Activated CD8-positive, alpha-beta T cell treated with anti-CD3 and anti-CD28 coated beads for 36 hours (primary cell): ENCODE measurements at regions not wholly inside any gene's neighbourhood (a gene's known extent, or its start where the extent isn't known, plus 50 kb on each side); places are given as distances from the start of the nearest gene placed in this dataset.

Source experiments
- ATAC-seq: fragments of 200-7000 bp; cut with Tn5 transposase; one replicate; pipeline ENCODE4 v1.10.0; 2021; ENCODE audit warnings: mild to moderate bottlenecking, moderate library complexity
- CTCF ChIA-PET: fragments of 350-600 bp; sonication (Branson Sonifier 250); formaldehyde crosslinking; loops from one replicate; lab custom pipeline; 2021; ENCODE audit warnings: antibody characterized with exemption; lab: Charles Lee
- POLR2A ChIA-PET: fragments of 350-600 bp; sonication (Branson Sonifier 250); formaldehyde crosslinking; loops from one replicate; lab custom pipeline; 2021; ENCODE audit warnings: antibody characterized with exemption; lab: Charles Lee
- DNase-seq: peaks from one replicate; pipeline ENCODE4 v3.0.0-alpha.2; 2020
- H3K27ac Mint-ChIP-seq: one replicate; pipeline ENCODE4 v1.8.0; 2021; ENCODE audit warnings: mild to moderate bottlenecking, mixed read lengths
- H3K27me3 Mint-ChIP-seq: one replicate; pipeline ENCODE4 v1.8.0; 2021; ENCODE audit warnings: mixed read lengths
- H3K36me3 Mint-ChIP-seq: one replicate; pipeline ENCODE4 v1.8.0; 2021; ENCODE audit warnings: low read depth, mixed read lengths
- H3K4me1 Mint-ChIP-seq: one replicate; pipeline ENCODE4 v1.8.0; 2021; ENCODE audit warnings: low read depth, mixed read lengths
- H3K4me3 Mint-ChIP-seq: one replicate; pipeline ENCODE4 v1.8.0; 2021; ENCODE audit warnings: mild to moderate bottlenecking, moderate library complexity, mixed read lengths
- H3K9me3 Mint-ChIP-seq: one replicate; pipeline ENCODE4 v1.8.0; 2021; ENCODE audit warnings: mixed read lengths
- intact Hi-C: fragments of 100-400 bp; cut with micrococcal nuclease; formaldehyde crosslinking; loops from one replicate; pipeline ENCODE4 v1.10.0; 2022
- TF ChIP-seq, protein P1 (sequence below): fragments of 200-600 bp; IDR thresholded peaks from one replicate; pipeline ENCODE4 v1.8.0; 2022; ENCODE audit warnings: antibody characterized with exemption, mild to moderate bottlenecking

- ChIA-PET POLR2A (interaction anchor here (0.8 to 1.7 kb wide), 5 partner anchors 12 to 60 kb away, joined by 3 to 12 read pairs (median 5); no protein-coding TSS in a partner anchor), CTCF (interaction anchor here (1.0 to 2.2 kb wide), 5 partner anchors 9 to 60 kb away, joined by 3 to 17 read pairs (median 7); partner anchors contain the start of gene GSE1)
- no peaks in the 10 kb centered on the region for H3K36me3 Mint-ChIP-seq
- TF ChIP-seq, protein P1, sequence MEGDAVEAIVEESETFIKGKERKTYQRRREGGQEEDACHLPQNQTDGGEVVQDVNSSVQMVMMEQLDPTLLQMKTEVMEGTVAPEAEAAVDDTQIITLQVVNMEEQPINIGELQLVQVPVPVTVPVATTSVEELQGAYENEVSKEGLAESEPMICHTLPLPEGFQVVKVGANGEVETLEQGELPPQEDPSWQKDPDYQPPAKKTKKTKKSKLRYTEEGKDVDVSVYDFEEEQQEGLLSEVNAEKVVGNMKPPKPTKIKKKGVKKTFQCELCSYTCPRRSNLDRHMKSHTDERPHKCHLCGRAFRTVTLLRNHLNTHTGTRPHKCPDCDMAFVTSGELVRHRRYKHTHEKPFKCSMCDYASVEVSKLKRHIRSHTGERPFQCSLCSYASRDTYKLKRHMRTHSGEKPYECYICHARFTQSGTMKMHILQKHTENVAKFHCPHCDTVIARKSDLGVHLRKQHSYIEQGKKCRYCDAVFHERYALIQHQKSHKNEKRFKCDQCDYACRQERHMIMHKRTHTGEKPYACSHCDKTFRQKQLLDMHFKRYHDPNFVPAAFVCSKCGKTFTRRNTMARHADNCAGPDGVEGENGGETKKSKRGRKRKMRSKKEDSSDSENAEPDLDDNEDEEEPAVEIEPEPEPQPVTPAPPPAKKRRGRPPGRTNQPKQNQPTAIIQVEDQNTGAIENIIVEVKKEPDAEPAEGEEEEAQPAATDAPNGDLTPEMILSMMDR = no peak
- peak overlapping the region; percentile 79 for H3K4me3 Mint-ChIP-seq
- H3K4me1 Mint-ChIP-seq = peaks cover 50% of the 10 kb centered on the region
- intact Hi-C loops = no loop called here
- no peaks in the 10 kb centered on the region for H3K9me3 Mint-ChIP-seq
- DNase-seq = peak; percentile 83
- no peaks in the 10 kb centered on the region for H3K27me3 Mint-ChIP-seq
- peak; percentile 38 for ATAC-seq
- peak overlapping the region; percentile 65 for H3K27ac Mint-ChIP-seq
Observed at GRCh38 chr16:85556456-85557082, 56.6 kb upstream of the GSE1 start.

- H3K27ac Mint-ChIP-seq = peak overlapping the region; percentile 65
Observed at GRCh38 chr16:85557083-85557970, 55.8 kb upstream of the GSE1 start.

GRCh38 chr16:85557971-85558657 is 55.0 kb upstream of the GSE1 start:
- no peaks in the 10 kb centered on the region for H3K36me3 Mint-ChIP-seq
- no peaks in the 10 kb centered on the region for H3K27me3 Mint-ChIP-seq
- DNase-seq (no peak), ATAC-seq (no peak)
- ChIA-PET CTCF (interaction anchor here (0.9 to 2.2 kb wide), 3 partner anchors 11 to 58 kb away, joined by 5 to 17 read pairs (median 13); no protein-coding TSS in a partner anchor), POLR2A (interaction anchor here (1.5 to 1.7 kb wide), 2 partner anchors 11 to 56 kb away, joined by 8 to 12 read pairs; no protein-coding TSS in a partner anchor)
- TF ChIP-seq, protein P1 = no peak
- peak overlapping the region; percentile 65 for H3K27ac Mint-ChIP-seq
- peak overlapping the region; percentile 79 for H3K4me3 Mint-ChIP-seq
- intact Hi-C loops = loop anchor here (2.0 kb wide), 1 partner anchor 55 kb away; the partner anchor contains the start of gene GSE1
- H3K4me1 Mint-ChIP-seq = peaks cover 46% of the 10 kb centered on the region
- H3K9me3 Mint-ChIP-seq = no peaks in the 10 kb centered on the region

More at GRCh38 chr16:85557083-85557970, 55.8 kb upstream of the GSE1 start:
- TF ChIP-seq, protein P1 = no peak
- Mint-ChIP-seq H3K9me3 (no peaks in the 10 kb centered on the region), H3K4me1 (peaks cover 46% of the 10 kb centered on the region), H3K27me3 (no peaks in the 10 kb centered on the region), H3K4me3 (peak overlapping the region; percentile 79), H3K36me3 (no peaks in the 10 kb centered on the region)
- ChIA-PET POLR2A (interaction anchor here (0.8 to 1.7 kb wide), 5 partner anchors 11 to 59 kb away, joined by 3 to 12 read pairs (median 5); no protein-coding TSS in a partner anchor), CTCF (interaction anchor here (0.9 to 2.2 kb wide), 6 partner anchors 8 to 59 kb away, joined by 3 to 17 read pairs (median 6); partner anchors contain the start of gene GSE1)
- intact Hi-C loops = no loop called here
- DNase-seq (peak; percentile 73), ATAC-seq (peak; percentile 37)

DNA sequence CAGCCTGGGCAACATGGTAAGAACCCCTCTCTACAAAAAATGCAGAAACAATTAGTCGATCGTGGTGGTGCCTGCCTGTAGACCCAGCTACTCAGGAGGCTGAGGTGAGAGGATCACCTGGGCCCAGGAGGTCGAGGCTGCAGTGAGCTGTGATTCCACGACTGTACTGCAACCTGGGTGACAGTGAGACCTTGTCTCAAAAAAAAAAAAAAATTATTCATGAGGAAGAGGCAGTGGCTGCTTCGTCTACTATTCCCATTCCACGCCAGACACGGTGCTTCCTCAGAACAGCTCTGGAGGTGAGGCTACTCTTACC is 52.2 kb upstream of the GSE1 start:
- CTCF ChIA-PET = interaction anchor here (0.9 to 1.1 kb wide), 3 partner anchors 22 to 70 kb away, joined by 3 to 5 read pairs (median 3); no protein-coding TSS in a partner anchor
- no peaks in the 10 kb centered on the region for H3K9me3 Mint-ChIP-seq
- ATAC-seq (no peak), DNase-seq (no peak)
- POLR2A ChIA-PET = no interaction called here
- peaks cover 54% of the 10 kb centered on the region for H3K4me1 Mint-ChIP-seq
- no peak overlapping the region for H3K4me3 Mint-ChIP-seq
- TF ChIP-seq, protein P1 = no peak
- H3K27me3 Mint-ChIP-seq = no peaks in the 10 kb centered on the region
- H3K36me3 Mint-ChIP-seq = no peaks in the 10 kb centered on the region
- H3K27ac Mint-ChIP-seq = no peak overlapping the region
- intact Hi-C loops = no loop called here
